HG03565 (cell line): ENCODE measurements at regions not wholly inside any gene's neighbourhood (a gene's known extent, or its start where the extent isn't known, plus 50 kb on each side); places are given as distances from the start of the nearest gene placed in this dataset.
A peak's percentile ranks its signal among the peaks of the same experiment; 100 is the strongest.
"Not testable (repeated sequence)": the region's sequence is repeated elsewhere in the genome, so short reads cannot be mapped to it uniquely, and the experiment has no call there.

ENCODE experiments used
- ATAC-seq: cut with Tn5 transposase; IDR thresholded peaks from one replicate; pipeline ENCODE4 v1.9.1; 2021; ENCODE audit warnings: mild to moderate bottlenecking, moderate library complexity; ENCODE audit not compliant: unreplicated experiment

DNA sequence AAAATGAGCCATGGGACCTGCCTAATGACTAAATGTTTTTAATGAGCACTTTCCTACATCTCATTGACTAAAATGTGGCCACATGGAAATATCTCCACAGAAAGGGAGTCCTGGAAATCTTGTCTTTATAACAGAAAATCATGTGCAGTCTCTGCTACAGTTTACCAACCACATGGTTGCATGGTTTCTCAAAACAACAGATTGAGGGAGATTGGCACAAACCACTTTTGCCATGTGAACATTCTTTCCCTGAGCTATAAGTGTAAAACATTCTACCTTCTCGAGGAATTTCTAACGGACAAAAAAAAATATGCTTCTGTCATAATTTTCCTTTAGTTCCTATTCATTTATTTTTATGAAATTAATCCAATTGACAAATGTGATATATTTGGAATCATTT is 218.9 kb upstream of the SLITRK5 start:
- ATAC-seq = no peak

DNA sequence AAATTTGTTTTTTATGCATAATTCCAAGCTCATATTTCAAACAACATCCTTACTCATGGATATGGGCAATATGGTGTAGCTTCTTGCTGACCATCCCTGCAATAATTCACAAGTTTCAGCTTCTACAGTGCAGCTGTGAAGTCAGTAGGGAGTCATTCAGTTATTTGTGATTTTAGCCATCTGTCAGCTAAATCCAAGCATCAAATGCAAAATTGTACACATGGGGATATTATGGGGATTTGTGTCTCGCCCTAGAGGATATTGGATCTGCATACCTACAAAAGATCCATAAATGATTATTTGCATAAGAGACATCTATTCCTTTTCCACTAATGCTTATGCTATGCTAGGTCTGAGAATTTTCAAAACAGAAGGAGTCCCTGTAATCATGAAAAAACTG is 217.9 kb upstream of the SLITRK5 start:
- no peak for ATAC-seq

DNA sequence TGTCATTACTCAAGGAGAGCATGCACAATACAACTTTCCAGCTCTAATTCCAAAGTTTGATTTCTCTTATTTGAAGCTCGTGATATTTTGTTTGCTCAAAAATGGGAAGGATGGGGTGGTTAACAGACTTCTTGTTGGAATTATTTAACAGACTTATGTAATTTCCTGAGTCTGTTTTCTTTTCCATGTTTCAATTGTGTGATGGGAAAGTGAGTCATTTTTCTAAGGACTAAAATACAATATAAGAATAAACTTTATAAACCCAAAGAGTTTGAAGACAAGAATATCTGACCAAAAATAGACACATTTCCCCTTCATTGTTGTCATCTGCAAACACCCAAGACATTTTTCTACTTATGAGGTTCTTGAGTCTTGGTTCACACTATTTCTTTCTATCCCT is 211.8 kb upstream of the SLITRK5 start:
- no peak for ATAC-seq

DNA sequence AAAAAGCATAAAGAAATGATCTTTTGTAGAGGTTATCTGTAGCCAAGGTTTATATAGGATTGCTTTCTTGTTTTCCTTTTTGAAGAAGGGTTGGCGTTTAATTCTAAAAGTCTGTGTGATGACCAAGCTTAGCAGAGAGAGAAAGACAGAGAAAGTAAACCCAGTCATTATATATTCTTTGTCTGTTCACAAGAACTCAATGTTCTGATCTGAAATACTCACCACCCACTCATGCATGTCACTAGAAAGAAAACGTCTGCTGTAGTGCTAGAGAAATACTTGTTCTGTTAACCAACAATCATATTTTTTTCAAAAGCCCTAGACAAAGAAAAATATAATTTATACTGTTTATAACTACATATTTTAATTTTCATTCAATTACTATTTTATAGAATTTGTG is 173.7 kb upstream of the SLITRK5 start:
- no peak for ATAC-seq

DNA sequence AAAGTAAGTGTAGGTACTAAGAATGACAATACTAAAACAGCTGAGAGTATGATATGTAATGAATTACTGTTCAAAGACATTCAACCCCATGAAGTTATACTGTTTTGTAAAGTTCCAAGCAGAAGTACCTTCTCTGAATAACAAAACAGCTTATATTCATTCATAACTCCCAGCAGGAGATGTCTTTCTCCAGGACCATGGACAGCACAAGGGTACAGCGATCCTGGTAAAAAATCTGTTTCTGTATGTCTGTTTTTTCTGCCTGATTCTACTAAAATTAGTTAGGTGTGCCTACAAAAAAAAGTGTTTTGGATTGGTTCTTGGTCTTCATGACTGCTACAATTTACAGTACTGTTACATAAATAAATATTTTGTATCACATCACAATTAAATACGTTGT is 172.5 kb upstream of the SLITRK5 start:
- ATAC-seq = no peak

DNA sequence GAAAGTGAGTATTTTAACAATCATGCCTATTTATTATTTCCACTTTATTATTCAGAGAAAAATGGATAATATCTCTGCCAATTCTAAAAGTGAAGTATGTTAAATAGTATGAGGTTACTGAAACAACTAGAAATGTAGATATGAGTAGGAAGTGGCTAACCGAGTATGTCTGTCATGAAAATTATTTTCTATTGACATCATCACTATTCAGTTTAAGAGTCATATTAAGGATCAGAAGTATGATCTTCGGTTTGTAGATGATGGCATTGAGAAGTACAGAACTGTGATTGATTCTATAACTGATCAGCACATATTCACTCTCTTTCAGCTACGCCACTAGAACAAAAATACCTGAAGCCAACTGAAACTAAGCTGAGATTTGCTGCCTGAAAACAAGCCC is 146.4 kb upstream of the SLITRK5 start:
- no peak for ATAC-seq

DNA sequence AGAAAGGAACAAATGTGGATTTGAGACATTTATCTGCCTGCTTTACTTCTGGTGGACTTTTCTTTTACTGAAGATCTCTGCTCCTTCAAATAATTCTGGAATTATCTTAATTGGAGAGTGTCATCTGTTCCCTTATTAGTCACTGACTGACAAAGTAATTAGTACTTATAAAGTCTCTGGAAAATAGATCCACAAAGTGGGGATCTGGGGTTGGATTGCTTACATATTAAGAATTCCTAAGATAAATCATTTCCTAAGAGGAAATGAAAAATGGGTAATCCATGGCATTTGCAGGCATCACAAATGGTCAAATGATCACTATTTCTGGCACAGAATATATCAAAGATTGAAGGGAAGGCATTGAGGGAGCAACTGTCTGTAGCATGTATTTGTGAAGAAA is 137.4 kb upstream of the SLITRK5 start:
- ATAC-seq = no peak

DNA sequence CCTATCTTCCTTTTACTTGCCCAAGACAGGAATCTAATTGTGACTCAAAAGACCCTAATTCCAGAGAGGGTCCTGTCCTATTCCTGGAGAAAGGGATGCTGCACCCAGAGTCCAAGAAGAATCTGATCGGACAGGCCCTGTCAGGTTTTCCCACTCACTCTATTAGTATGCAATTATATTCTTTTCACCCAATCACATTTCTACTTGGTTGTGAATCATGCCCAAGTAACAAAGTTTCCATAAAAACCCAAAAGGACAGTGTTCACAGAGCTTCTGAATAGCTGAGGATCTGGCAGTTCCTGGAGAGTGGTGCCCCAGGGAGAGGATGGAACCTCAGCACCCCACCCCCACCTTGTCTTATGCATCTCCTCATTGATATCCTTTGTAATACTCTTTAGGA is 135.3 kb upstream of the SLITRK5 start:
- no peak for ATAC-seq

DNA sequence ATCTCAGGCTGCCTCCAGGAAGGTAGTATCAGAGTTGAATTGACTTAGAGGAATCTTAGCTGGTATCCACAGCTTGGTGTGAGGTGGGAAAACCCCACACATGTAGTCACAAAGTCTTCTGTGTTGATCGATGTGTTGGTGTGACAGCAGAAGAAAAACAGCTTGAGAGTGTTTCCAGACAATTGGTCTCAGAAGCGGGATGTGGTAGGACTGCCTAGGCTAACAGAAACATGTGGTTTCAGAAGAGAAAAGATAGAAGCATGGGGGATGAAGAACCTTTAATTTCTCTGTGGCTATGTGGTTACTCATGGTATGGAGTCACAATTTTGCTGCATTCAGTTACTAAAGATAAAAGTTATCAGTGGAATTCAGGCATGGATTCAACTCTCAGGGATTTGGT is 134.7 kb upstream of the SLITRK5 start:
- ATAC-seq = peak; percentile 51

DNA sequence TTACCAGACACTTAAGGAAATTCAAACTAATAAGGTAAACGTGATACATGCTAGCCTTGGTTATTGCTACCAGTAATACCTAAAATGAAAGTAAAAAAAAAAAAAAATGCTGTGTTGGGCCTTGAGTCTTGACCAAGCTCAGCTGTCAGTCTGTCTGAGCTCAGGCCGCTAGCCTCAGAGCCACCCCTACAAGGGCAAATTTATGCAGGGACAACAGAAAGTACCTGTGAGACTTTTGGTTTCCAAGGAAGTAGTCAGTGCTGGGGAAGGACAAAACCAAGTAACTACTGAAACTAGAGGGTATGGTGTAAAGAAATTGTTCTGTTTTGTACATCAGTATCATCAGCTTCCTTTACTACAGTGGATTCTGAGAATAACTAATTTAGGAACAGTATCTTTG is 134.3 kb upstream of the SLITRK5 start:
- ATAC-seq = peak; percentile 76

DNA sequence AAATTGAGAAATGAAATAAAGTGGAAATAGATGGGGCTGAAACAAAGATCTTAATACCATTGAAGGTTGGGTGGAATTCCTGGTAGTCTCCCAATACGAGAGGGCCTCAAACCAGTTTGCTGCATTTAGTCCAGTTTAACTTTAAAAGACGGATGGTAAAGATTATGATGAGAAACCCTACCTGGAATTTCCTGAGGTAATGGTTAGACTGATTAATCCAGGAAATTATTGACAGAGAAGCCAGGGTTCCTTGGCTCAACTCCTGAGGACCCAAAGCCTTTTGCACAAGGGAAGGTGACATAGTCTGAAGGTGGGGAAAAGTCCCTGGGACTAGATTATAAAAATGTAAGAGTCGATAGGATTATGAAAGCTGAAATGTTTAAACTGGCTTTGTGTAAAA is 133.2 kb upstream of the SLITRK5 start:
- no peak for ATAC-seq

DNA sequence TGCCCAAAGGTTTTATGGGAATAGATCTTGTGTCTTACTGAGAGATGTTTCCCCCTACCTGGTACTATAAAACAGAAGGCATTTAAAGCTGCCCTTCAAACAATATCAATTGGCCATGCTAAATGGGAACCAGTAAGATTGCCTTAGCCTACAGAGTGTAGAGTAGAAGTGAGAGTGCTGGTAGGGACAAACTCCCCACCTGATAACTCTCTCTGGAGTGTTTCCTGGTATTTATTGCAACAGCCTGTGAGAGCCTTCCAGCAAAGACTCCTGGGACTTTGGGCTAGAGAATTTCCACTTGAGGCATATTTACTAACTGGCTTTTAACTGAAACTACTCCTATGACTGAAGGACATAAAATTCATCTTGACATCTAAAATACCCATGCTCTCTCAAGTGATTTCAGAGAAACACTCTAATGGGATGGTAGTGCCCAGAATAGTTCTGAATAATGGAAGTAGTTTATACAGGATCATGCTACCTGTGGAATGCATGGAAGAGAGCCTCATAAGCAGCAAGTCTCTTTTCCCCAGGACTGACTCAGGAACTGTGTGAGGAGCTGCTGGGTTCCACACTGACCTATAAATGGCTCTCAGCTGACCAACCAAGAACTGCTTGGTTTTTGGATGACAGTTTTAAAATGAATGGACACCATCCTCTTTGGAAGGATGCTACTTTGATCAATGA is 132.7 kb upstream of the SLITRK5 start:
- no peak for ATAC-seq

DNA sequence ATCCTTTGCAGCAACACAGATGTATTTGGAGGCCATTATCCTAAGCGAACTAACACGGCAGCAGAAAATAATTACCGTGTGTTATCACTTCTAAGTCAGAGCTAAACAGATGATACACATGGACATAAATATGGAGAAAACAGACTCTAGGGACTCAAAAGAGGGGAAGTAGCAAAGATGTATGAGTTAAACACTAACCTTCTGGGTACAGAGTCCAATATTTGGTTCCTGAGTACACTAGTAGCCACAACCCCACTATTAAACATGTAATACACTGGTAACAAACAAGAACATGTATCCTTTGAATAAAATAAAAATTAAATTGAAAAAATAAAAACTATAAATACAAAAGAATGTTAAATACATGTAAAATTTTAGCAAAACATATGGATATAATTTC is 118.0 kb upstream of the SLITRK5 start:
- no peak for ATAC-seq

DNA sequence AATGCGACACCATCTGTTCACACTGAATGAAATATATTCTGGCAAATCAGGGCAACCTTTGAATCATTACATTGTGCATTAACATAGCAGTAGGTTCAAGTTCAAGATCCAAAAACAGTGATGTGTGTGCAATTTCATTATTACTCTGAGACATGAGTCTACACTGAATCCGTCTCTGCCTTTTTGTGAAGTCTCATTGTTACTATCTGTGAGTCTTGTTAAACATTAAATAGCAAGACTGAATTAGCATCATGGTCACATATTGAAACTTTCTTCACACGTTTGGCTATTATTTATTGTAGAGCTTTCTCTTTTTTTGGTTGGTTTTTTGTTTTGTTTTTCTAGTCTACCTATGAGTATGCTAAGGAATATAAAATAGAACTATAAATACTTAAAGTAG is 117.1 kb upstream of the SLITRK5 start:
- ATAC-seq = no peak

DNA sequence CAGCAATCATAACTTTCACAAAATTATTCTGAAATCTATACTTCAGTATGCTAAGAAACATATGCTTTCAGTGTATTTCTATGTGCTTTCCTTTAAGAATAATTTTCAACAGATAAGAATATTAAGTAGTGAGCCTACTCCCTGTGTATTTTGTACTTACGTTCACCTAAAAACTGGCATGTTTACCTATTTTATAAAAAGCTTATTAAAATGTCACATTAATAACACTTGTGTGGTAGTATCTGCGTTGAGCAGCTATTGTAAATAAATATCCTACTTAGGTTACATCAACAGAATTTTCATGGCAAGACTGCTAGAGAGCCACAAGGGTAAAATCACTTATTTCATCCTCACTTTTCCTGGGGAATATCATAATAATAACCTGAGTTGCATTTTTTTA is 113.4 kb upstream of the SLITRK5 start:
- ATAC-seq = no peak

DNA sequence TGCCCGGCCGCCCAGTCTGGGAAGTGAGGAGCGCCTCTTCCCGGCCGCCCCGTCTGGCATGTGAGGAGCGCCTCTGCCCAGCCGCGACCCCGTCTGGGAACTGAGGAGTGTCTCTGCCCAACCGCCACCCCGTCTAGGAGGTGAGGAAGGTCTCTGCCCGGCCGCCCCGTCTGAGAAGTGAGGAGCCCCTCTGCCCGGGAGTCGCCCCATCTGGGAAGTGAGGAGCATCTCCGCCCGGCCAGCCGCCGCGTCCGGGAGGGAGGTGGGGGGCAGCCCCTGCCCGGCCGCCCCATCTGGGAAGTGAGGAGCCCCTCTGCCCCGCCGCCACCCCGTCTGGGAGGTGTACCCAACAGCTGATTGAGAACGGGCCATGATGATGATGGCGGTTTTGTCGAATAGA is 109.6 kb upstream of the SLITRK5 start:
- ATAC-seq = not testable (repeated sequence)

DNA sequence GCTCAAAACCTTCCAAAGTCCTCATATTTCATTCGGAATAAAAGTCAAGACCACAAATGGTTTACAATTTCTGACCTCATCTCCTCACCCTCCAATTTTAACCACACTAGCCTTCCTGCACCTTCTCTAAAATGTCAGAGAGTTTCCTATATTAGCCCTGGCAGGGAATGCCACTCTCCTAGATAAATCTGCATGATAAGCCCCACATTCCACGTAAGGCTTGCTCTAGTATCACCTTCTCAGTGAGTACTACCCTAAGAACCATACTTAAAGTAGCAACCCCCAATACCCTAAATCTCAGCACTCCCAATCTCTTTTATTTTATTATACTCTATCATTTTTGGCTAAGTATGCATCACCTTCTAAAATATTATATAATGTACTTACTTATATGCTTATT is 100.5 kb upstream of the SLITRK5 start:
- ATAC-seq = no peak

DNA sequence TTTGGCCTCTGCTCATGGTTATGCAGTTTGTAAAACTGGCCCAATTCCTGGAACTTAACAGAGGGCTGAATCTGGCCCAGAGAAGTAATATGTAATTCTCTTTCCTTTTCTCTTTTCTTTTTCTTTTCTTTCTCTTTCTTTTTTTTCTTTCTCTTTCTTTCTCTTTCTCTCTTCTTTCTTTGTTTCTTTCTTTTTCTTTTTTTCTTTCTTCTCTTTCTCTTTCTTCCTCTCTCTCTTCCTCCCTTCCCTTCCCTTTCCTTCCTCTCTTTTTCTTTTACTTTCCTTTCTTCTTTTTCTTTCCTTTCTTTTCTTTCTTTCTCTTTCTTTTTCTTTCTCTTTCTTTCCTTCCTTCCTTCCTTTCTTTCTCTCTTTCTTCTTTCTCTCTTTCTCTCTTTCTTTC is 88.8 kb upstream of the SLITRK5 start:
- ATAC-seq = no peak

DNA sequence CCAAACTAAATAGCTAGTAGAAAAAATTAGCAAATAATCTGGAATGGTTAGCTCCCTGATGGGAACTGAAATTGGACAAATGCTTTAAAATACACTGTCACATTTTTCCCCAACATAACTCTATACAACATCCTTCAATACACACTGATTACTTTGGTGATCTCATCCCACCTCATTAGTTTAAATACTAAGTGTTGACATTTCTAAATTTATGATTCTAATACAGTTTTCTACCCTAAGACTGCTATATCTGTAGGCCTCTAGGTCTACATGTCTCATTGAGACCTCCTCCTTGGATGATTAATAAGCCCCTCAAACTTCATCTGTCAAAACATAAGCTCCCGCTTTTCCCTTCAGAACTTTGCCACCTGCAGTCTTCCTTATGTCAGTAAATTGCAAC is 80.7 kb upstream of the SLITRK5 start:
- ATAC-seq = no peak

DNA sequence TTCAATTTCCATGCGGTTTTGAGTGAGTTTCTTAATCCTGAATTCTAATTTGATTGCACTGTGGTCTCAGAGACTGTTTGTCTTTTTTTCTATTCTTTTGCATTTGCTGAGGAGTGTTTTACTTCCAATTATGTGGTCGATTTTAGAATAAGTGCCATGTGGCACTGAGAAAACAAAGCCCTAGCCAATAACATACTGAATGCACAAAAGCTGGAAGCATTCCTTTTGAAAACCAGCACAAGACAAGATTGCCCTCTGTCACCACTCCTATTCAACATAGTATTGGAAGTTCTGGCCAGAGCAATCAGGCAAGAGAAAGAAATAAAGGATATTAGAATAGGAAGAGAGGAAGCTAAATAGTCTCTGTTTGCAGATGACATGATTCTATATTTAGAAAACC is 66.7 kb upstream of the SLITRK5 start:
- ATAC-seq = not testable (repeated sequence)

DNA sequence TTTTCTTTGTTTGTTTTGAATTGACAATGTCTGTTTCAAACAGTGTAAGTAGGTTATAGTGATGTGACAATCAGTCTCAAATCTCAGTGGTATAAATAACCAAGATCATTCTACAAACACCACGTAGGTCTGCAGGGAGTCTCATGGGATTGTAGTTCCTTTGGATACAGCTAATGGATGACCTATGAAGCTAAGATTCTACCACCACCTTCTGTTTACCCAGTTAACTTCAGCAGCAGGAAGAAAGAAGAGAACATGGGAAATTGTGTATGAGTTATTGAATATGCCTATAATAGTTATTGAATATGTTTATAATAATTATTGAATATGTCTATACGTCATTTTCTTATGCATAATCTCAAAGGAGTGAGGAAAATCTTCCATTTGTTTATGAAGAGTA is 63.9 kb upstream of the SLITRK5 start:
- ATAC-seq = no peak

DNA sequence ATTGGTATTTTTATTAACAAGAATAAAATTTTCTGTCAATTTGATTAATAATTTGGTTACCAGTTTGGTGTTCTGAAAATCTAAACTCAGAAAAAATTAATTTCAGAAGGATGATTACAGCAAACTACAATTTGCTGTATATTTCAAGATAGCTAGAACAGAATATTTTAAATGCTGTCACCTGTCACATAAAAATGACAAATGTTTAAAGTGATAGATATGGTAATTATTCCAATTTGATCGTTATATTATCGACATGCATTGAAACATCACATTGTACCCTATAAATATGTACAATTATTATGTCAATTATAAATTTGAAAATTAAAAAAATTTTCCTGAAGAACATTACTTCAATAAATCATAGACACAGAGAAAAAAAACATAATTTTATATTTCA is 56.9 kb upstream of the SLITRK5 start:
- no peak for ATAC-seq
